T-helper 1 cell treated with Interleukin-12 subunit alpha and Interleukin-12 subunit beta and Interleukin-4 antibody, amounts not matched to agents 30 ng/mL and 1 ng/mL, for 36 hours (primary cell): ENCODE measurements at regions not wholly inside any gene's neighbourhood (a gene's known extent, or its start where the extent isn't known, plus 50 kb on each side); places are given as distances from the start of the nearest gene placed in this dataset.

Source experiments
- intact Hi-C: fragments of 100-400 bp; cut with micrococcal nuclease; formaldehyde crosslinking; loops from one replicate; pipeline ENCODE4 v1.15.1; 2024

DNA sequence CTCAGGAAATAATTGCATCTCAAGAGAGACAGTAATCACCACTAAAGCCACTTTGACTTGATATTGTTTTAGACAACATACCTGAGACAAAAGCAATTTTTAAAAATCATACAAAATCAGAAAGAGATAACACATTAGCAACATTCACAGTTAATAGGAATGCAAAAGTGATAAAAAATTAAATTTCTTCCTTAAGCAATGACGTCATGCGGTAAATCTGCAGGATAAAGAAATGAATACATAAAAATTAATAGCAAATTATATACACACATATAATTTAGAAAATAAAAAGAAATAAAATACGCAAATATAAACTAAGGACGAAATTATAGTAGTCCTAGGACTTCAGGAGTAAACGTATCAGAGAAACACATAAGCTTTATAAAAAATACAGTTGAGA, 866.5 kb upstream of the PRKX start:
- intact Hi-C loops, result no loop called here

- intact Hi-C loops, result no loop called here
Measured at GRCh38 chrX:4579480-4579879, 866.0 kb upstream of the PRKX start.

DNA sequence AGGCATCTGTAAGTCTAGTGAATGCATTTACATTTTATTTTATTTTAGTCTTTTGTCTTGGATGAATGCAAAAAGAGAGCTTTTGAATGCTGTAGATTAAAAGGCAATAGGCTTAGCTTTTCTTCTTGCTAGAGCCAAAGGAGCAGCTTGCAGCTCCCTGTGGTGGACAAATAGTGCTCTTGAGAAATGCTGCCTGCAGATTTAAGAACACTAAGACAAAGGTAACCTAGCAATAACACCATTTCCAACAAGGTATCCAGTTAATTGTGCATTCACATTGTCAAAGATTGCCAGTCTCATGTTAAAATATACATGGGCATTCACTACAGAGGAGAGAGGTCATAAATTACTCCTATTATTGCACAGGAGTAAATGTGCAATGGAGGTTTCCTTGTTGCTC, 859.2 kb upstream of the PRKX start:
- intact Hi-C loops, result no loop called here

DNA sequence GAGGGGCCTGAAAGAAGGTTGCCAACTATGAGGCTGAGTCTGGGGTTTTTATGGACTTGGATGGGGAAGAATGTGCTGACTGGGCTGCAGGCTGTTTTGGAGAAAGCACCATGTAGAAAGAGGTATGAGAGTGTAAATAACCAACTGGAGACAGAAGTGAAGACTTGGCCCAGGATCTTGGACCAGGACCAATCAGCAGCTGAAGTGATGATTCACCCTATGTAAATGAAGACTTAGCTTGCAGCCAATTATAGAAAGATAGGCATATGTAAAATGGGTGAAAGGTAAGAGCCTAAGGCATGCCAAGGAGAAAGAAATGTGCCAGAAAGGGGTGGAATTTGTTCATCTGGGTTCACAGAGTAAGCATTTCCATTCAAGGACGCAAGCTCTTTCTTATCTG, 856.7 kb upstream of the PRKX start:
- intact Hi-C loops, result no loop called here

DNA sequence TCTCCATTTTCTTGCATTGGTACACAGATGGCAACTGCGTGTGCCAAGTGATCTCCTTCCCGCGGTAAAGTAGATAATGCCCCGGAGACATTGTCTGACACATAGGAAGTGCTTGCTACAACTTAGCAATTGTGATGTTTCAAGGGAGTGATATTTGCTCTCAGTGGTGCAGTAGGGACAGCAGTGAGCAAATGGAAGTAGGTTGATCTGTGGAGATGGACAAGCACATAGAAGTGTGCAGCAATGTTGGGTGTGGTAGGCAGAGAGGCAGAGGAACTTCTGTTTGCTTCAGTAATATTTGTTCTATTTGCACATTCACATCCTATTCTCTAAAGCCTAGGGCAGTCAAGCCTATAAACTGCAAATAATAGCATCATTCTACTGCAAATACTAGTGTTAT, 846.7 kb upstream of the PRKX start:
- intact Hi-C loops, result no loop called here

DNA sequence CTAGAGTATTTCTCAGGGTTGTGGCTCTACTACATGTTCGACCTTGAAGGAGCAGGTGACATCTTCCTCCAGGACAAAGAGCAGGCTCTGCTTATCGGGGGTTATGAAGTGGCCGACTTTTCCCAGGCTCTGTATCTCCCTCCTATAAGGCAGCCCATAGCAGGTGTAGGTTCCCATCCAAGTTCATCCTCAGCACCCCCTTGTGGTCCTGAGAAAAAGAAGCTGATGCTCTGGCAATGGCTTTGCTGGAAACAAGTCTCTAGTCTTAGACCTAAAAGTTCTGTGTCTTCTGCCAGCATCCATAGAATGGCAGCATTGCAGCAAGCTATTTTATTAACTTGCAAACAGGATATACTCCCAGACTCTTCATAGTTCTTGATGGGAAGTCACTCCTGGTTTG, 836.6 kb upstream of the PRKX start:
- intact Hi-C loops, result no loop called here

DNA sequence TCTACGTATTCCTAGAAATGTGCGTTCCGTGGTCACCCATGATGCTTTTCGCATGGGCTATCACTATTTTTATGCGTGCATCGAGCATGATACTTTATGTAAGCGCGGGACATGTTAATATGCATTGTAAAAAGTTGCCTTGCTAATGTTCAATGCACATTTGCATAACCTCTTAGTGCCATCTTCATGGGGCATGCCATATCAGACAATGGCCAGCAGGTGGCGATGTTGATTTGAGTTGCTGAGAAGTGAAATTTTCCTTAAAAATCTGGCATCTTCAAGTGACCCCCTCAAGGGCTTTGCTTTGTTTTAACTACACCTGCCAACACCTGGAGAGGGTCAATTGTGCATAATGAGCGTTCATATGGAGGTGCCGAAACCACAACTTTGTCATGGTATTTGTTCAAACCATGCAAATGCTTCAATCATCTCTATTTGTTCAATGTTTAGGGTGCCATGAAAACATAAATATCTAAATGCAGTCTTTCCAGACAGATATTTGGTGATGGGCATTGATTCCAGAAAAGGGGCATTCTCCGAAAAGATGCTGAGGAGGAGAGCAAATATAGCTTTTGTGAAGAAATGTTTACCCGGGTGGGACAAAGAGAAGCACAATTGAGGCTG, 833.9 kb upstream of the PRKX start:
- intact Hi-C loops, result loop anchor here (2.0 kb wide), 1 partner anchor 565 kb away; no protein-coding TSS in a partner anchor

GRCh38 chrX:4546178-4546577, 832.7 kb upstream of the PRKX start:
- intact Hi-C loops, result loop anchor here (2.0 kb wide), 1 partner anchor 567 kb away; no protein-coding TSS in a partner anchor

- intact Hi-C loops, result no loop called here
Measured at GRCh38 chrX:4528247-4528646, 814.8 kb upstream of the PRKX start.

DNA sequence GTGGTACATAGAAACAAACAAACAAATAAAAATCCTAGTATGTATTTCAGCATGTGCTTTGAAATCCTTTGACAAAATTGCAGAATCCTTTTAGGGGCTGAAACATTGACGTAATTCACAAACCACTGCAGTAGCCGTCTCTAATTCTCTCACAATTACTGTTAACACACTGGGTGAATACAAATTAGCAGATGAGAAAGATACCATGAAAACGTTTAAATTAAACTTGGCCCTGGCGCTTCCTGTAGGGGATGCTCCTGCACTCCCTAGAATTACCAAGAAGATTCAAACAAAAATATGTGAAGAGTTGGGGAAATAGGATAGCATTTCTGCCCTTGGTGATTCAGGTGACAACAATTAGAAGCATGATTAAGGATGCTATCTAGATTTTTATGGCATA, 772.5 kb upstream of the PRKX start:
- intact Hi-C loops, result no loop called here

DNA sequence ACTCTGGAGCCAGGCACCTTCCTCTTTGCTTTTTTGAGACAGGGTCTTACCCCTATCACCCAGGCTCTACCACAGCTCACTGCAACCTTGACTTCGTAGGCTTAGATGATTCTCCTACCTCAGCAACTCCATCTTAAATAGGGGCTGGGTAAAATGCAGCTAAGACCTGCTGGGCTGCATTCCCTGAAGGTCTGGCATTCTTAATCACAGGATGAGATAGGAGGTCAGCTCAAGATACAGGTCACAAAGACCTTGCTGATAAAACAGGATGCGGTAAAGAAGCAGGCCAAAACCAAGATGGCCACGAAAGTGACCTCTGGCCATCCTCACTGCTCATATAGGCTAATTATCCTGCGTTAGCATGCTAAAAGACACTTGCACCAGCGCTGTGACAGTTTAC, 770.8 kb upstream of the PRKX start:
- intact Hi-C loops, result no loop called here

- intact Hi-C loops, result no loop called here
Measured at GRCh38 chrX:4451591-4451990, 738.1 kb upstream of the PRKX start.

- intact Hi-C loops, result no loop called here
Measured at GRCh38 chrX:4450177-4450576, 736.7 kb upstream of the PRKX start.

GRCh38 chrX:4435905-4436304, 722.5 kb upstream of the PRKX start:
- intact Hi-C loops, result no loop called here

- intact Hi-C loops, result no loop called here
Measured at GRCh38 chrX:4397471-4397870, 684.0 kb upstream of the PRKX start.

GRCh38 chrX:4382273-4382672, 668.8 kb upstream of the PRKX start:
- intact Hi-C loops, result no loop called here

GRCh38 chrX:4380710-4381109, 667.3 kb upstream of the PRKX start:
- intact Hi-C loops, result no loop called here

- intact Hi-C loops, result no loop called here
Measured at GRCh38 chrX:4379071-4379470, 665.6 kb upstream of the PRKX start.

- intact Hi-C loops, result no loop called here
Measured at GRCh38 chrX:4373791-4374190, 660.3 kb upstream of the PRKX start.

GRCh38 chrX:4358577-4358976, 645.1 kb upstream of the PRKX start:
- intact Hi-C loops, result no loop called here

DNA sequence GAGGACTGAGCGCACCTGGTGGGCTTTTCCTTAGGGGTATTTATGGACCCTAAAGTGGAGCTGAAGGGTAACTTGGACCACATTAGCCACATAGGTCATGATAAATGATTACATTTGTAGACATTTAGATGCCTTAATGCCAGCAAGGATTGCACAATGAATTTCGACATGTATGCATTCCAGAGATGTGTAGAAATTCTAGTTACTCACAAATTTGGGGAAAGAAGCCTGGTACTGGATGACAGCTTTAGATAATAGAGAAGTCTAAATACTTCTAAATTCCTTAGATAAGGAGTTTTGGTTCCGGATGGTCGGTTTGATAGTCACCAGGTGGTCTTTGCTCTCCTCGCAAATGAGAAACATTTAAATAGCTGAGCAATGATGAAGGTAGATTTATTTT, 609.5 kb upstream of the PRKX start:
- intact Hi-C loops, result no loop called here

DNA sequence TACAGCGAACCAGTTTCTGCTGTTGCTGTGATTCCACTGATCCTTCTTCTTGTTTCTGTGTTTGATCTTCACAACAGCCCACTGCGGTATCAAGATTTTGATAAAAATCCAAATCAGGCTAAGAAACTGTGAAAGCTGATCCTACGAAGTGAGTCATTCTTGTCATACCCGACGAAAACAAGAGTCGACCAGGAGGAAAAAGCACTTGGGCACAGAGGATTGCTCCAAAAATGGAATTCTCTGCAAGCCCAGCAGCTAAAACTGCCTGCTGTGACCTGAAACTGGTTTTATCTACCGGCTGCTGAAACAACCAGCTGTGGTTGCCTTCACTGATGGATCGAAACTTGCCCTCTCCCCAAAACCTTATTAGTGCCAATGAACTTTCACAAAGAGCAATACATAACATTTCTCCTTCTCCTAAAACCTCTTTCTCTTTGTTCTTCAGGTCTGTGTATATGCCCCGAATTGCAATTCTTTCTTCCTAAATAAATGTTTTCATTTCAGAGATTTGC, 607.0 kb upstream of the PRKX start:
- intact Hi-C loops, result no loop called here

DNA sequence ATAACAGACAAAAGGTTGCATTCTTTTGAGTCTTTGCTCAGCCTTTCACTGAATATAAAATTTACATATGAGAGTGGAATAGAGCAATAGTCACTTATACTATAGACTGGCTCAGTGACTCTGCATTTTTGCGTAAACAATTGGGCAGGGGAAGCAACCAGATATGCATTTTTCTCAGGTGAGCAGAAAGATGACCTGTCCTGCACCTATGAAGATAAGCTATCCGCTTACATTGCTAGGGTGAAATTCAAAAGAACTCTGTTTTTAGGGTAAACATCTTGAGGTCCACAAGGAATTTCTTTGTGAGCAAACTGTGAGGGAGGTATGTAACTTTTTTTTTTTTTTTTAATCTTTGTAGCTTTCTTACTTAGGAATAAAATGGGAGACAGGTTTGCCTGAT, 602.4 kb upstream of the PRKX start:
- intact Hi-C loops, result no loop called here

DNA sequence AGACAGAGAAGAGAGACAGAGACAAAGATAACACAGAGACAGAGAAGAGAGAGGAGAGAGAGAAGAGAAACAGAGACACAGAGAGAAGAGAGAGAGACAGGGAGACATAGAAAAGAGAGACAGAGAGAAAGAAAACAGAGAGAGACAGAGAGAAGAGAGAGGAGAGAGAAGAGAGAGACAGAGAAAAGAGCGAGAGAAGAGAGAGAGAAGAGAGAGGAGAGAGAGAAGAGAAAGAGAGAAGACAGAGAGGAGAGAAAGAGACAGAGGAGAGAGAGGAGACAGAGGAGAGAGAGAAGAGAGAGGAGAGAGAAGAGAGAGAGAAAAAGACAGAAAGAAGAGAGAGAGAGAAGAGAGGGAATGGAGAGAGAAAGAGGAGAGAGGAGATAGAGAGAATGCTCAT, 601.1 kb upstream of the PRKX start:
- intact Hi-C loops, result no loop called here
